ENCODE measurements at regions not wholly inside any gene's neighbourhood (a gene's known extent, or its start where the extent isn't known, plus 50 kb on each side); places are given as distances from the start of the nearest gene placed in this dataset.

DNA sequence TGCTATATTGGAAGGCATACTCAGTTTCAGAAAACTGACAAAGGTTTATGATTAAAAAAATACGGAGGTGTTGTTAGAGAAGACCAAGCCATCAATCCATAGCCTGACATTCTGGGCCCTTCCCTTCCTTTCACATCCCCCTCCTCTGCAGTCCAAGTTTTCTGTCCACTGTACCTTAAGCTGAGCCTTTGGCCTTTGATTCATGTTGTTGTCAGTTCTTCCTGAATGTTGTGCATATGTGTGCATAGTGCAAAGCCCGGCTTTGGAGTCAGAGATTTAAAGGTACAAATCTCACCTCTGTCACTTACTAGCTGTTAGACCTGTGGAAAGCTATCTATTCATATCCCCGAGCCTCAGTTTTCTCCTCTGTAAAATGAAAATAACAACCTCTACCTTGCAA, 104.9 kb upstream of the AGBL1 start:
- TF ChIP-seq, protein P1, sequence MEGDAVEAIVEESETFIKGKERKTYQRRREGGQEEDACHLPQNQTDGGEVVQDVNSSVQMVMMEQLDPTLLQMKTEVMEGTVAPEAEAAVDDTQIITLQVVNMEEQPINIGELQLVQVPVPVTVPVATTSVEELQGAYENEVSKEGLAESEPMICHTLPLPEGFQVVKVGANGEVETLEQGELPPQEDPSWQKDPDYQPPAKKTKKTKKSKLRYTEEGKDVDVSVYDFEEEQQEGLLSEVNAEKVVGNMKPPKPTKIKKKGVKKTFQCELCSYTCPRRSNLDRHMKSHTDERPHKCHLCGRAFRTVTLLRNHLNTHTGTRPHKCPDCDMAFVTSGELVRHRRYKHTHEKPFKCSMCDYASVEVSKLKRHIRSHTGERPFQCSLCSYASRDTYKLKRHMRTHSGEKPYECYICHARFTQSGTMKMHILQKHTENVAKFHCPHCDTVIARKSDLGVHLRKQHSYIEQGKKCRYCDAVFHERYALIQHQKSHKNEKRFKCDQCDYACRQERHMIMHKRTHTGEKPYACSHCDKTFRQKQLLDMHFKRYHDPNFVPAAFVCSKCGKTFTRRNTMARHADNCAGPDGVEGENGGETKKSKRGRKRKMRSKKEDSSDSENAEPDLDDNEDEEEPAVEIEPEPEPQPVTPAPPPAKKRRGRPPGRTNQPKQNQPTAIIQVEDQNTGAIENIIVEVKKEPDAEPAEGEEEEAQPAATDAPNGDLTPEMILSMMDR (IDR thresholded peaks at IDR 0.05) = no peak
- TF ChIP-seq POLR2A (IDR thresholded peaks at IDR 0.05) = no peak

All from right lobe of liver (tissue), 4 donors.